CD4-positive, alpha-beta memory T cell (primary cell): ENCODE measurements at regions not wholly inside any gene's neighbourhood (a gene's known extent, or its start where the extent isn't known, plus 50 kb on each side); places are given as distances from the start of the nearest gene placed in this dataset.

Experiments
- CTCF ChIA-PET: fragments of 350-600 bp; sonication (Branson Sonifier 250); formaldehyde crosslinking; loops from one replicate; lab custom pipeline; 2021; ENCODE audit warnings: inconsistent platforms; ENCODE audit not compliant: partially characterized antibody; lab: Charles Lee
- POLR2A ChIA-PET: fragments of 350-600 bp; sonication (Branson Sonifier 250); formaldehyde crosslinking; loops from one replicate; lab custom pipeline; 2021; ENCODE audit not compliant: partially characterized antibody; lab: Charles Lee
- DNase-seq, 5 donors: peaks; one replicate each; pipeline versions ENCODE4 v3.0.0 to v3.0.0-alpha.2; 2020 to 2022; ENCODE audit warnings: mixed read lengths in 1 of 5
- H3K27ac ChIP-seq: one replicate; pipeline ENCODE4 v1.7.0; 2013; ENCODE audit warnings: low read depth, low read length
- H3K27me3 ChIP-seq: 2 replicates; pipeline ENCODE4 v1.7.0; 2013; ENCODE audit warnings: mild to moderate bottlenecking, low read length, moderate library complexity; ENCODE audit not compliant: insufficient read depth
- H3K36me3 ChIP-seq: 2 replicates; pipeline ENCODE4 v1.7.0; 2013; ENCODE audit warnings: mild to moderate bottlenecking, low read length, moderate library complexity; ENCODE audit not compliant: insufficient read depth
- H3K4me1 ChIP-seq: 2 replicates; pipeline ENCODE4 v1.7.0; 2013; ENCODE audit warnings: mild to moderate bottlenecking, low read length, moderate library complexity; ENCODE audit not compliant: insufficient read depth
- H3K4me3 ChIP-seq, 2 donors: one replicate each; pipeline ENCODE4 v1.7.0; 2013; ENCODE audit warnings: low read length in 2 of 2, mild to moderate bottlenecking in 1 of 2
- H3K9me3 ChIP-seq, 2 donors: one replicate each; pipeline ENCODE4 v1.7.0; 2013; ENCODE audit warnings: low read length in 2 of 2, control low read depth in 1 of 2; ENCODE audit not compliant: control insufficient read depth in 1 of 2
- H3K27ac Mint-ChIP-seq, 7 donors: one replicate each; pipeline ENCODE4 v1.8.0; 2020 to 2021; ENCODE audit warnings: mixed read lengths in 7 of 7, mild to moderate bottlenecking in 6 of 7, inconsistent platforms in 3 of 7, moderate library complexity in 3 of 7
- H3K27me3 Mint-ChIP-seq, 2 donors: one replicate each; pipeline ENCODE4 v1.8.0; 2020 to 2021; ENCODE audit warnings: mixed read lengths in 2 of 2
- H3K36me3 Mint-ChIP-seq, 2 donors: one replicate each; pipeline ENCODE4 v1.8.0; 2020 to 2021; ENCODE audit warnings: mixed read lengths in 2 of 2, inconsistent platforms in 1 of 2, mild to moderate bottlenecking in 1 of 2
- H3K4me1 Mint-ChIP-seq, 4 donors: one replicate each; pipeline ENCODE4 v1.8.0; 2020 to 2021; ENCODE audit warnings: mixed read lengths in 4 of 4, mild to moderate bottlenecking in 1 of 4
- H3K4me3 Mint-ChIP-seq, 8 donors: one replicate each; pipeline ENCODE4 v1.8.0; 2020 to 2021; ENCODE audit warnings: mixed read lengths in 8 of 8, mild to moderate bottlenecking in 7 of 8, moderate library complexity in 6 of 8, inconsistent platforms in 3 of 8
- H3K9me3 Mint-ChIP-seq, 8 donors: one replicate each; pipeline ENCODE4 v1.8.0; 2020 to 2021; ENCODE audit warnings: mixed read lengths in 8 of 8, mild to moderate bottlenecking in 5 of 8, inconsistent platforms in 3 of 8, moderate library complexity in 1 of 8
- intact Hi-C: fragments of 100-400 bp; cut with micrococcal nuclease; formaldehyde crosslinking; loops from one replicate; pipeline ENCODE4 v1.15.1; 2023

GRCh38 chr7:41069635-41070034, 633.3 kb downstream of the INHBA start:
- Histone ChIP-seq H3K9me3 (no peaks in the 10 kb centered on the region), H3K27ac (no peak overlapping the region), H3K4me3 (no peak overlapping the region), H3K4me1 (no peaks in the 10 kb centered on the region), H3K27me3 (no peaks in the 10 kb centered on the region), H3K36me3 (no peaks in the 10 kb centered on the region)
- intact Hi-C loops = no loop called here
- ChIA-PET CTCF (no interaction called here), POLR2A (no interaction called here)
- Mint-ChIP-seq H3K4me1 (no peaks in the 10 kb centered on the region), H3K4me3 (no peak overlapping the region), H3K27me3 (no peaks in the 10 kb centered on the region), H3K36me3 (no peaks in the 10 kb centered on the region), H3K27ac (no peak overlapping the region), H3K9me3 (peaks cover 0 to 7% (median 3%) of the 10 kb centered on the region in 8 donors)
- DNase-seq = no peak

GRCh38 chr7:41067576-41067975, 635.3 kb downstream of the INHBA start:
- H3K4me1 ChIP-seq = no peaks in the 10 kb centered on the region
- intact Hi-C loops = no loop called here

GRCh38 chr7:41065663-41066062, 637.2 kb downstream of the INHBA start:
- peaks cover 0 to 12% (median 3%) of the 10 kb centered on the region in 8 donors for H3K9me3 Mint-ChIP-seq

More at GRCh38 chr7:41067576-41067975, 635.3 kb downstream of the INHBA start:
- Histone ChIP-seq H3K36me3 (no peaks in the 10 kb centered on the region), H3K4me3 (no peak overlapping the region), H3K27ac (no peak overlapping the region), H3K27me3 (no peaks in the 10 kb centered on the region), H3K9me3 (no peaks in the 10 kb centered on the region)
- Mint-ChIP-seq H3K27me3 (no peaks in the 10 kb centered on the region), H3K4me3 (no peak overlapping the region), H3K4me1 (no peaks in the 10 kb centered on the region), H3K36me3 (no peaks in the 10 kb centered on the region), H3K27ac (no peak overlapping the region), H3K9me3 (peaks cover 0 to 12% (median 2%) of the 10 kb centered on the region in 8 donors)
- DNase-seq = no peak
- CTCF ChIA-PET = interaction anchor here (0.6 kb wide), 1 partner anchor 463 kb away, joined by 3 read pairs; no protein-coding TSS in a partner anchor
- POLR2A ChIA-PET = no interaction called here

GRCh38 chr7:41063116-41063515, 639.8 kb downstream of the INHBA start:
- intact Hi-C loops = no loop called here
- DNase-seq = no peak
- no peak overlapping the region for H3K4me3 ChIP-seq
- ChIA-PET CTCF (no interaction called here), POLR2A (no interaction called here)
- no peaks in the 10 kb centered on the region for H3K27me3 ChIP-seq
- no peaks in the 10 kb centered on the region for H3K36me3 Mint-ChIP-seq
- H3K4me3 Mint-ChIP-seq = no peak overlapping the region
- H3K4me1 ChIP-seq = no peaks in the 10 kb centered on the region
- H3K4me1 Mint-ChIP-seq = no peaks in the 10 kb centered on the region
- no peak overlapping the region for H3K27ac ChIP-seq
- H3K9me3 Mint-ChIP-seq = peaks cover 0 to 22% (median 2%) of the 10 kb centered on the region in 8 donors
- no peak overlapping the region for H3K27ac Mint-ChIP-seq
- H3K27me3 Mint-ChIP-seq = no peaks in the 10 kb centered on the region
- H3K36me3 ChIP-seq = no peaks in the 10 kb centered on the region
- H3K9me3 ChIP-seq = no peaks in the 10 kb centered on the region

More at GRCh38 chr7:41065663-41066062, 637.2 kb downstream of the INHBA start:
- Mint-ChIP-seq H3K36me3 (no peaks in the 10 kb centered on the region), H3K4me1 (no peaks in the 10 kb centered on the region), H3K4me3 (no peak overlapping the region), H3K27me3 (no peaks in the 10 kb centered on the region), H3K27ac (no peak overlapping the region)
- intact Hi-C loops = no loop called here
- POLR2A ChIA-PET = no interaction called here
- Histone ChIP-seq H3K36me3 (no peaks in the 10 kb centered on the region), H3K9me3 (no peaks in the 10 kb centered on the region), H3K4me3 (no peak overlapping the region), H3K27me3 (no peaks in the 10 kb centered on the region), H3K27ac (no peak overlapping the region), H3K4me1 (no peaks in the 10 kb centered on the region)
- CTCF ChIA-PET = no interaction called here
- DNase-seq = no peak

- Histone ChIP-seq H3K4me1 (no peaks in the 10 kb centered on the region), H3K36me3 (no peaks in the 10 kb centered on the region), H3K27me3 (no peaks in the 10 kb centered on the region), H3K9me3 (no peaks in the 10 kb centered on the region), H3K27ac (no peak overlapping the region), H3K4me3 (no peak overlapping the region)
- no peak for DNase-seq
- Mint-ChIP-seq H3K27ac (no peak overlapping the region), H3K4me3 (no peak overlapping the region), H3K27me3 (no peaks in the 10 kb centered on the region), H3K9me3 (peaks cover 2 to 42% (median 6%) of the 10 kb centered on the region in 8 donors), H3K36me3 (no peaks in the 10 kb centered on the region), H3K4me1 (no peaks in the 10 kb centered on the region)
- CTCF ChIA-PET = no interaction called here
- intact Hi-C loops = no loop called here
- POLR2A ChIA-PET = no interaction called here
Measured at GRCh38 chr7:41060796-41061195, 642.1 kb downstream of the INHBA start.

- H3K36me3 Mint-ChIP-seq = no peaks in the 10 kb centered on the region
- no peak overlapping the region for H3K27ac ChIP-seq
- H3K9me3 Mint-ChIP-seq = peaks cover 2 to 39% (median 7%) of the 10 kb centered on the region in 8 donors
- no peak overlapping the region for H3K27ac Mint-ChIP-seq
- no peak overlapping the region for H3K4me3 Mint-ChIP-seq
- H3K4me1 ChIP-seq = no peaks in the 10 kb centered on the region
- H3K4me1 Mint-ChIP-seq = no peaks in the 10 kb centered on the region
- intact Hi-C loops = no loop called here
- CTCF ChIA-PET = no interaction called here
- POLR2A ChIA-PET = no interaction called here
- no peak for DNase-seq
- H3K9me3 ChIP-seq = no peaks in the 10 kb centered on the region
- no peaks in the 10 kb centered on the region for H3K27me3 Mint-ChIP-seq
- no peaks in the 10 kb centered on the region for H3K36me3 ChIP-seq
- no peaks in the 10 kb centered on the region for H3K27me3 ChIP-seq
- no peak overlapping the region for H3K4me3 ChIP-seq
Measured at GRCh38 chr7:41059796-41060195, 643.1 kb downstream of the INHBA start.

GRCh38 chr7:41058986-41059741, 643.7 kb downstream of the INHBA start:
- no peaks in the 10 kb centered on the region for H3K27me3 Mint-ChIP-seq
- no peaks in the 10 kb centered on the region for H3K36me3 ChIP-seq
- intact Hi-C loops = no loop called here
- H3K9me3 Mint-ChIP-seq = peaks cover 2 to 36% (median 9%) of the 10 kb centered on the region in 8 donors
- no peaks in the 10 kb centered on the region for H3K27me3 ChIP-seq
- ChIA-PET CTCF (no interaction called here), POLR2A (no interaction called here)
- H3K4me3 Mint-ChIP-seq = no peak overlapping the region
- no peaks in the 10 kb centered on the region for H3K4me1 Mint-ChIP-seq
- no peaks in the 10 kb centered on the region for H3K4me1 ChIP-seq
- H3K27ac ChIP-seq = no peak overlapping the region
- no peaks in the 10 kb centered on the region for H3K9me3 ChIP-seq
- H3K36me3 Mint-ChIP-seq = no peaks in the 10 kb centered on the region
- DNase-seq = no peak
- H3K4me3 ChIP-seq = no peak overlapping the region
- no peak overlapping the region for H3K27ac Mint-ChIP-seq
